Superior temporal gyrus (tissue), 1 donor: ENCODE measurements at regions not wholly inside any gene's neighbourhood (a gene's known extent, or its start where the extent isn't known, plus 50 kb on each side); places are given as distances from the start of the nearest gene placed in this dataset.

Experiments
- DNase-seq: peaks from one replicate; pipeline ENCODE4 v3.0.0-alpha.2; 2016; ENCODE audit errors: extremely low spot score

GRCh38 chr7:155360495-155361345 is 63.0 kb downstream of the INSIG1 start:
- DNase-seq: no peak

GRCh38 chr7:155361346-155361680 is 63.6 kb downstream of the INSIG1 start:
- no peak for DNase-seq

- no peak for DNase-seq
These were observed 64.3 kb downstream of the INSIG1 start for GRCh38 chr7:155361947-155362346.

- DNase-seq: no peak
These were observed 64.9 kb downstream of the INSIG1 start for GRCh38 chr7:155362380-155363145.

- DNase-seq: no peak
These were observed 65.5 kb downstream of the INSIG1 start for GRCh38 chr7:155363146-155363539.

- DNase-seq: no peak
These were observed 66.3 kb downstream of the INSIG1 start for GRCh38 chr7:155363852-155364600.

- DNase-seq: no peak
These were observed 67.6 kb downstream of the INSIG1 start for GRCh38 chr7:155365146-155365874.

GRCh38 chr7:155368894-155369600 is 71.4 kb downstream of the INSIG1 start:
- DNase-seq: no peak

GRCh38 chr7:155369766-155370165 is 72.1 kb downstream of the INSIG1 start:
- no peak for DNase-seq

- DNase-seq: no peak
These were observed 73.7 kb downstream of the INSIG1 start for GRCh38 chr7:155371331-155371883.

- DNase-seq: no peak
These were observed 74.5 kb downstream of the INSIG1 start for GRCh38 chr7:155371884-155372781.

- DNase-seq: no peak
These were observed 75.2 kb downstream of the INSIG1 start for GRCh38 chr7:155372782-155373358.

- DNase-seq: no peak
These were observed 75.9 kb downstream of the INSIG1 start for GRCh38 chr7:155373359-155374273.

- DNase-seq: no peak
These were observed 76.9 kb downstream of the INSIG1 start for GRCh38 chr7:155374276-155375252.

- DNase-seq: no peak
These were observed 77.9 kb downstream of the INSIG1 start for GRCh38 chr7:155375337-155376277.
